Activated CD4-positive, alpha-beta T cell treated with anti-CD3 and anti-CD28 coated beads for 36 hours (primary cell): ENCODE measurements at regions not wholly inside any gene's neighbourhood (a gene's known extent, or its start where the extent isn't known, plus 50 kb on each side); places are given as distances from the start of the nearest gene placed in this dataset.
A peak's percentile ranks its signal among the peaks of the same experiment; 100 is the strongest.
"Not testable (repeated sequence)": the region's sequence is repeated elsewhere in the genome, so short reads cannot be mapped to it uniquely, and the experiment has no call there.

Source experiments
- ATAC-seq: fragments of 200-7000 bp; cut with Tn5 transposase; one replicate; pipeline ENCODE4 v1.10.0; 2021; ENCODE audit warnings: mild to moderate bottlenecking, moderate library complexity
- CTCF ChIA-PET: fragments of 350-600 bp; sonication (Branson Sonifier 250); formaldehyde crosslinking; loops from one replicate; lab custom pipeline; 2021; ENCODE audit warnings: antibody characterized with exemption; lab: Charles Lee
- POLR2A ChIA-PET: fragments of 350-600 bp; sonication (Branson Sonifier 250); formaldehyde crosslinking; loops from one replicate; lab custom pipeline; 2021; ENCODE audit warnings: antibody characterized with exemption, inconsistent platforms; lab: Charles Lee
- DNase-seq: peaks from one replicate; pipeline ENCODE4 v3.0.0-alpha.2; 2020
- H3K27ac Mint-ChIP-seq: one replicate; pipeline ENCODE4 v1.8.0; 2021; ENCODE audit warnings: mixed read lengths
- H3K27me3 Mint-ChIP-seq: one replicate; pipeline ENCODE4 v1.8.0; 2021; ENCODE audit warnings: mixed read lengths
- H3K36me3 Mint-ChIP-seq: one replicate; pipeline ENCODE4 v1.8.0; 2021; ENCODE audit warnings: low read depth, mixed read lengths
- H3K4me1 Mint-ChIP-seq: one replicate; pipeline ENCODE4 v1.8.0; 2021; ENCODE audit warnings: mixed read lengths
- H3K4me3 Mint-ChIP-seq: one replicate; pipeline ENCODE4 v1.8.0; 2021; ENCODE audit warnings: mild to moderate bottlenecking, moderate library complexity, mixed read lengths
- H3K9me3 Mint-ChIP-seq: one replicate; pipeline ENCODE4 v1.8.0; 2021; ENCODE audit warnings: low read depth, mixed read lengths
- intact Hi-C, 2 experiments: fragments of 100-400 bp; cut with DNase I in 1 of 2; cut with micrococcal nuclease in 1 of 2; formaldehyde crosslinking; loops; one replicate each; pipeline versions ENCODE4 v1.14.2 to v1.15.1; 2022 to 2024; cut with DNase I, micrococcal nuclease

DNA sequence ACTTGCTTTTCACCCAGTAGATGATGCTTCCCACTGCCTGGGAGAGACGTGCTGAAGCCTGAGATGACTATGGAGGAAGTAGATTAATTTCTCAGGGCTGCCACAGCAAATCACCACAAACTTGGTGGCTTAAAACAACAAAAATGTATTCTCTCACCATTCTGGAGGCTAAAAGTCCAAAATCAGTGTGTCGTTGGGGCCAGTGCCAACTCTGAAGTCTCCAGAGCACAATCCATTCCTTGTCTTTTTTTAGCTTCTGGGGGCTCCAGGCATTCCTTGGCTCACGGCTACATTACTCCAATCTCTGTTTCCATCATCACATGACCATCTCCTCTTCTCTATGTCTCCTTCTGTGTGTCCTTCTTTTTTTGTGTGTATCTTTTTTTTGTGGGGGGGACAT, 105.8 kb upstream of the C1QTNF7 start:
- Mint-ChIP-seq H3K27ac (no peak overlapping the region), H3K9me3 (no peaks in the 10 kb centered on the region), H3K4me1 (peaks cover 4% of the 10 kb centered on the region), H3K27me3 (no peaks in the 10 kb centered on the region), H3K4me3 (no peak overlapping the region), H3K36me3 (no peaks in the 10 kb centered on the region)
- ChIA-PET CTCF (no interaction called here), POLR2A (interaction anchor here (0.5 kb wide), 1 partner anchor 56 kb away, joined by 3 read pairs; no protein-coding TSS in a partner anchor)
- ATAC-seq (no peak), DNase-seq (no peak)
- intact Hi-C loops: no loop called here

DNA sequence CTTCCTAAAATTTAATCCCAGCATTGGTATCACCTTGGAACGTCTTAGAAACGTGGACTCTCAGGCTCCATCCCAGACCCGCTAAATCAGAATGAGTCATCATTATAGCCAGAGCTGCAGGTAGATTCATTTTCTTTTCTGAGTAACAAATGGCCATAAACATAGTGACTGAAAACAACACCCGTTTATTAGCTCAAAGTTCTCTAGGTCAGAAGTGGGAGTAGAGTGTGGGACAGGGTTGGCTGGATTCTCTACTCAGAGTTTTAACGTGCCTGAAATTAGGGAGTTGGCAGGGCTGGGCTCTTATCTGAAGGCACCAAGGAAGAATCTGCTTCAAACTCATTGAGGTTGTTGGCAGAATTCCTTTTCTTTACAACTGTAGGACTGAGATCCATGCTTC, 101.8 kb upstream of the C1QTNF7 start:
- CTCF ChIA-PET: interaction anchor here (1.1 kb wide), 1 partner anchor 34 kb away, joined by 3 read pairs; no protein-coding TSS in a partner anchor

DNA sequence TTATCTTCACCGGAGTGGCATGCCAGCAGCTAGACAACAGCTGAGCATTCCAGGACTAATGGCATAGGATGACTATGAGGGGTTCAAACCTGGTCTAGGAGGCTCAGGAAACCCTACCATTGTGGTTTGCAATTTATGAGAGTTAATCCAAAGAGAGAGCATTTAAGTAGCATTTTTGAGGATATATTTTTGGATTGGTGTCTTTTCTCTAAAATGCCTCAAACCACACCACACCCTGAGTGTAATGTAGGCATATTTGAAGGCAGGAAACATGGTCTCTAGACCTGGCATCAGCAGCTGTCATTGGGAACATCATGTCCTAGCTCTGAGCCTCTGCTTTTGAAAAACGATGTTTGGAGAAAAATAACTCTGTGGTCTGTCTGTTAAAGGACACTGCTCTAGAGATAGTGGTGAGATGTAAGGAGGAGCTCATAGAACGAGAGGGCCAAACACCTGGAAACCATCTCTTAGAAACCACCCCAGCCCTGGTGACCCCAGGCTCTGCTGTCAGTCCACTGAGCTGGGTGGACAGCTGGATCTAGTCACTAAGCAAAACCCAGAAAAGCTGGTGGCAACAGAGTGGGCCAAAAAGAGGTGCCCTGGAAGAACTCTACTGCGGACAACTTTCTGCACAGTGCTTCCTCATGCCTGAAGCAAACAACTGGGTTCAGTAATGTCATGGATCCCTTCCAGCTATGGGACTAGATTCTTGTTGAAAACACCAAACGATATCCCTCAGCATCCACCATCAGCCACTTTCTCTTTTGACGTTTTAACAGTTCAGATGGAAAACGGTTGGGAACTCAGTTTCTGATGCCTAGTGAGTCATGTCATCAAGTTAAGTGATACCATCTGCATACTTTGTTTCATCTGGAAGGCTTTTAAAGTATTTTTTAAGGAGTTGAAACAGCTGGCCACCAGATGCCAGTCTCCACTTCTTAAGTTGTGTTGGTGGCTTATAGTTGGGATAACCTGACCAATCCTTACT, 100.2 kb upstream of the C1QTNF7 start:
- peaks cover 4% of the 10 kb centered on the region for H3K4me1 Mint-ChIP-seq
- no peak overlapping the region for H3K4me3 Mint-ChIP-seq
- DNase-seq (no peak), ATAC-seq (no peak)
- ChIA-PET CTCF (interaction anchor here (1.1 to 1.5 kb wide), 4 partner anchors 12 to 134 kb away, joined by 3 to 4 read pairs (median 4); no protein-coding TSS in a partner anchor), POLR2A (no interaction called here)
- H3K36me3 Mint-ChIP-seq: no peaks in the 10 kb centered on the region
- no peak overlapping the region for H3K27ac Mint-ChIP-seq
- intact Hi-C loops: no loop called here
- no peaks in the 10 kb centered on the region for H3K27me3 Mint-ChIP-seq
- H3K9me3 Mint-ChIP-seq: no peaks in the 10 kb centered on the region

More for the DNA sequence above, 101.8 kb upstream of the C1QTNF7 start:
- POLR2A ChIA-PET: no interaction called here
- H3K9me3 Mint-ChIP-seq: no peaks in the 10 kb centered on the region
- peaks cover 4% of the 10 kb centered on the region for H3K4me1 Mint-ChIP-seq
- intact Hi-C loops: no loop called here
- ATAC-seq (no peak), DNase-seq (no peak)
- H3K27ac Mint-ChIP-seq: no peak overlapping the region
- no peak overlapping the region for H3K4me3 Mint-ChIP-seq
- no peaks in the 10 kb centered on the region for H3K36me3 Mint-ChIP-seq
- no peaks in the 10 kb centered on the region for H3K27me3 Mint-ChIP-seq

GRCh38 chr4:15331930-15332329, 95.9 kb upstream of the C1QTNF7 start:
- POLR2A ChIA-PET: no interaction called here
- ATAC-seq (no peak), DNase-seq (no peak)
- H3K27me3 Mint-ChIP-seq: no peaks in the 10 kb centered on the region
- CTCF ChIA-PET: no interaction called here
- H3K27ac Mint-ChIP-seq: no peak overlapping the region
- intact Hi-C loops: no loop called here
- H3K36me3 Mint-ChIP-seq: no peaks in the 10 kb centered on the region
- H3K4me1 Mint-ChIP-seq: no peaks in the 10 kb centered on the region
- H3K9me3 Mint-ChIP-seq: peaks cover 1% of the 10 kb centered on the region
- no peak overlapping the region for H3K4me3 Mint-ChIP-seq

DNA sequence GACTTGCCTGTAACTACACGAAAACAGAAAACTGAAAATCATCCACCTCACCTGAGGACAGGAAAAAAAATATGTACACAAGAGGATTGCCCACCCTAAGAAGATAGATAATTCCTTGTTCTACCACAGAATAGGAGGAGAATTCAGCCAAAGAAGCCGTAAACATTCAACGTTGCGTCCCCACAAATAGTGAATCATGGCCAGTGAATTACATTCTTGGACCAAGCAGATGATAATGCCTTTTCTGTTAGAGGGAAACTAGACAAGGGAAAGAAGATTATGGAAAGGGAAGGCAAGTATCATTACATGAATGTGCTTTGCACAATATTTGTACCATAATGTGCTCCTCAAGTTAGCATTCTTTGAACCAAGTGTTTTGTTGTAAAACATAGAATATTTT, 95.5 kb upstream of the C1QTNF7 start:
- no peaks in the 10 kb centered on the region for H3K27me3 Mint-ChIP-seq
- H3K27ac Mint-ChIP-seq: no peak overlapping the region
- ChIA-PET POLR2A (no interaction called here), CTCF (no interaction called here)
- ATAC-seq (no peak), DNase-seq (no peak)
- no peak overlapping the region for H3K4me3 Mint-ChIP-seq
- no peaks in the 10 kb centered on the region for H3K4me1 Mint-ChIP-seq
- intact Hi-C loops: no loop called here
- peaks cover 3% of the 10 kb centered on the region for H3K9me3 Mint-ChIP-seq
- peaks cover 2% of the 10 kb centered on the region for H3K36me3 Mint-ChIP-seq

- ChIA-PET CTCF (no interaction called here), POLR2A (no interaction called here)
- Mint-ChIP-seq H3K36me3 (peaks cover 2% of the 10 kb centered on the region), H3K27me3 (no peaks in the 10 kb centered on the region), H3K9me3 (peaks cover 3% of the 10 kb centered on the region), H3K4me1 (no peaks in the 10 kb centered on the region), H3K4me3 (no peak overlapping the region), H3K27ac (peak overlapping the region; percentile 10)
- no peak for ATAC-seq
- intact Hi-C loops: no loop called here
- no peak for DNase-seq
Measured at GRCh38 chr4:15333692-15334633, 93.9 kb upstream of the C1QTNF7 start.

- no peak for DNase-seq
- Mint-ChIP-seq H3K9me3 (peaks cover 3% of the 10 kb centered on the region), H3K27ac (no peak overlapping the region), H3K4me3 (no peak overlapping the region), H3K36me3 (peaks cover 2% of the 10 kb centered on the region), H3K27me3 (peaks cover 5% of the 10 kb centered on the region), H3K4me1 (no peaks in the 10 kb centered on the region)
- ATAC-seq: no peak
- CTCF ChIA-PET: interaction anchor here (0.7 to 1.1 kb wide), 2 partner anchors 103 to 121 kb away, joined by 3 read pairs; no protein-coding TSS in a partner anchor
- intact Hi-C loops: no loop called here
- POLR2A ChIA-PET: no interaction called here
Measured at GRCh38 chr4:15336410-15337167, 91.2 kb upstream of the C1QTNF7 start.

- intact Hi-C loops, CTCF ChIA-PET, POLR2A ChIA-PET, H3K4me3 Mint-ChIP-seq, H3K27ac Mint-ChIP-seq, H3K9me3 Mint-ChIP-seq, H3K27me3 Mint-ChIP-seq, ATAC-seq, H3K4me1 Mint-ChIP-seq, H3K36me3 Mint-ChIP-seq, DNase-seq: not testable (repeated sequence)
Measured at GRCh38 chr4:15337168-15337657, 90.6 kb upstream of the C1QTNF7 start.

DNA sequence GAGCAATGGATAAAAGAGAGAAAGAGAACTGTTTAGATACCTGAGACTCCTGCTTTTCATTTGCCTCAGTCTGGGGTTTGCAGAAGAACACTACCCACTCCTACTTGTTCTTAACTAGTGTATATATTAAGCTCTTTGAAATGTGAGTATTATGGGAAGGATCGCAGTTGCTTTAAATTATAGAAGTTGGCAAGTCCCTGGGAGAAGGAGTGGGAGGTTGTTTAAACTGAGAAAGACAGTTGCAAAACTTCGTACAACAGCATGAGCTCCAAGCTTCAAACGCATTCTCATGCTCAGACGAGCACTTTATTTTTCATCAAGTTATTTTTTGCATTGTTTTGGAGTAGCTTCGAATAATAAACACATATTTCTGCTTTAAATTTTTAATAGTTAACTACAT, 88.1 kb upstream of the C1QTNF7 start:
- Mint-ChIP-seq H3K36me3 (peaks cover 2% of the 10 kb centered on the region), H3K27me3 (peaks cover 5% of the 10 kb centered on the region), H3K4me1 (no peaks in the 10 kb centered on the region), H3K9me3 (peaks cover 3% of the 10 kb centered on the region), H3K4me3 (no peak overlapping the region), H3K27ac (no peak overlapping the region)
- no peak for ATAC-seq
- intact Hi-C loops: no loop called here
- ChIA-PET CTCF (interaction anchor here (0.6 kb wide), 1 partner anchor 1971 kb away, joined by 3 read pairs; no protein-coding TSS in a partner anchor), POLR2A (interaction anchor here (0.6 kb wide), 1 partner anchor 24 kb away, joined by 3 read pairs; no protein-coding TSS in a partner anchor)
- DNase-seq: no peak

DNA sequence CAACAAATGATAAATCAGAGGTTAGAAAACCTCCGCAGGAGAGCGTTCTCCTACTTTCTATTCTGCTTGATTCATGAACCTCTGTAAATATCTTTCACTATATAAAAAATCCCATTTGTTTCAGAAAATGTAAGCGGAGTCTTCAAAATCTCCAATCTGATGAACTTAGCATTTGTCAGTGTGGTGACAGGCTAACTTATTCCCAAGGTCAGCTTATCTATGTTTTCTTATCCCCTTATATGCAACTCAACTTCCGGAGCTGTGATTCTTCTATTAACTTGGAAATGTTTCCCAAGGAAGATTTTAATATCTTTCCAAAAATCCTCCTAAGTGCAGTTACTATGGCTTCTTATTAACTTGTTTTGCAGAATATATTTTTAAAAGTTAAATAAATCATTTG, 87.5 kb upstream of the C1QTNF7 start:
- no peak overlapping the region for H3K27ac Mint-ChIP-seq
- POLR2A ChIA-PET: interaction anchor here (0.6 kb wide), 1 partner anchor 24 kb away, joined by 3 read pairs; no protein-coding TSS in a partner anchor
- DNase-seq (no peak), ATAC-seq (no peak)
- peaks cover 3% of the 10 kb centered on the region for H3K9me3 Mint-ChIP-seq
- intact Hi-C loops: no loop called here
- H3K27me3 Mint-ChIP-seq: peaks cover 5% of the 10 kb centered on the region
- H3K4me3 Mint-ChIP-seq: no peak overlapping the region
- no peaks in the 10 kb centered on the region for H3K4me1 Mint-ChIP-seq
- H3K36me3 Mint-ChIP-seq: peaks cover 2% of the 10 kb centered on the region
- CTCF ChIA-PET: interaction anchor here (0.6 kb wide), 1 partner anchor 118 kb away, joined by 3 read pairs; no protein-coding TSS in a partner anchor
